ENCODE measurements at regions not wholly inside any gene's neighbourhood (a gene's known extent, or its start where the extent isn't known, plus 50 kb on each side); places are given as distances from the start of the nearest gene placed in this dataset.

DNA sequence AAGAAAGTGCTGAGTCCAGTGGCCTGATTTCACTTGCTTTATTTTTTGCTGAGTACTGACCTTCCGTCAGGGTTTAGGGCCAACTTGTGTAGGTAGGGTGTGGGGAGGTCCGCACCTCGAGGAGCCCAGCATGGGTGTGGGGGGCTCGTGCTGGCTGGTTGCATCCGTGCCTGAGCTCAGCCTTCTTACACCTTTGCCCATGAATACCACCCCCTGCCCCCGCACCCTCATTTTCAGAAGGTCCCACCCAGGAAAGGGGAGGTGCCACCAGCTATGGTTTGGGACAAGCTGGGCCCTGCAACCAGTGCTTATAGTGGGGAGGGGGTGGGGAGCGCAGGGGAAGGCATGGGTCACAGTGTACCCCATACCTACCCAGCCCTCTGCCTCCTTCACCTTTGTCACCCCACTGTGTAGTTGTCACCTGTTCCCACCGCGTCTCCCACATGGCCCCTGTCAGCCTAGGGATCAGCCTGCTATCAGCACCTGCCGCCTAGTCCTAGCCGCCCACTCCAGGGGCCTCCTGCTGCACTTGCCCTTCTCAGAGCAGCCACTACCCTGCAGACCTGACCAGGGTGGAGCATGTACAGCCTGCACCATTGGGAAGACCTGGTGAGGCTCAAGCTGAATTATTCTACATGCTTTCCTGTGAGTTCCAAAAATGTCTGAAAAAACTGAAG is 146.2 kb upstream of the RET start:
- no peak for DNase-seq (ENCODE audit: low read depth)
- H3K9me3 Mint-ChIP-seq (ENCODE audit: unreplicated experiment): peaks cover 9% of the 10 kb centered on the region
- Histone ChIP-seq H3K4me3 (ENCODE audit: insufficient read depth, low read depth, low read length) (no peak overlapping the region), H3K27ac (ENCODE audit: low read depth, low read length) (no peak overlapping the region), H3K79me2 (ENCODE audit: insufficient read depth, low read length) (no peaks in the 10 kb centered on the region), H3K36me3 (ENCODE audit: insufficient read depth, low read length) (no peaks in the 10 kb centered on the region), H2AFZ (ENCODE audit: low read depth, low read length) (no peak overlapping the region), H4K20me1 (ENCODE audit: insufficient read depth, low read length) (no peaks in the 10 kb centered on the region), H3K4me2 (ENCODE audit: low read length) (no peak overlapping the region), H3K27me3 (ENCODE audit: insufficient read depth, low read length) (peaks cover 5% of the 10 kb centered on the region), H3K9me3 (ENCODE audit: insufficient read depth, low read depth, low read length) (no peaks in the 10 kb centered on the region), H3K4me1 (ENCODE audit: insufficient read depth, low read length) (no peaks in the 10 kb centered on the region), H3K9ac (ENCODE audit: low read length) (no peak overlapping the region)
- H3K4me1 Mint-ChIP-seq (ENCODE audit: low read depth, unreplicated experiment): peaks cover 10% of the 10 kb centered on the region
- H3K27me3 Mint-ChIP-seq (ENCODE audit: low read depth, unreplicated experiment): peaks cover 75% of the 10 kb centered on the region
- no peak overlapping the region for H3K27ac Mint-ChIP-seq (ENCODE audit: unreplicated experiment)
- peaks cover 4% of the 10 kb centered on the region for H3K36me3 Mint-ChIP-seq (ENCODE audit: low read depth, unreplicated experiment)
- no peak for FAIRE-seq
- no peak for TF ChIP-seq EZH2 (IDR thresholded peaks at IDR 0.05; ENCODE audit: insufficient read depth, low read length)
- TF ChIP-seq, protein P1, sequence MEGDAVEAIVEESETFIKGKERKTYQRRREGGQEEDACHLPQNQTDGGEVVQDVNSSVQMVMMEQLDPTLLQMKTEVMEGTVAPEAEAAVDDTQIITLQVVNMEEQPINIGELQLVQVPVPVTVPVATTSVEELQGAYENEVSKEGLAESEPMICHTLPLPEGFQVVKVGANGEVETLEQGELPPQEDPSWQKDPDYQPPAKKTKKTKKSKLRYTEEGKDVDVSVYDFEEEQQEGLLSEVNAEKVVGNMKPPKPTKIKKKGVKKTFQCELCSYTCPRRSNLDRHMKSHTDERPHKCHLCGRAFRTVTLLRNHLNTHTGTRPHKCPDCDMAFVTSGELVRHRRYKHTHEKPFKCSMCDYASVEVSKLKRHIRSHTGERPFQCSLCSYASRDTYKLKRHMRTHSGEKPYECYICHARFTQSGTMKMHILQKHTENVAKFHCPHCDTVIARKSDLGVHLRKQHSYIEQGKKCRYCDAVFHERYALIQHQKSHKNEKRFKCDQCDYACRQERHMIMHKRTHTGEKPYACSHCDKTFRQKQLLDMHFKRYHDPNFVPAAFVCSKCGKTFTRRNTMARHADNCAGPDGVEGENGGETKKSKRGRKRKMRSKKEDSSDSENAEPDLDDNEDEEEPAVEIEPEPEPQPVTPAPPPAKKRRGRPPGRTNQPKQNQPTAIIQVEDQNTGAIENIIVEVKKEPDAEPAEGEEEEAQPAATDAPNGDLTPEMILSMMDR (IDR thresholded peaks at IDR 0.05; ENCODE audit: insufficient read depth, low read depth, low read length): no peak
- H3K4me3 Mint-ChIP-seq (ENCODE audit: unreplicated experiment): no peak overlapping the region

DNA sequence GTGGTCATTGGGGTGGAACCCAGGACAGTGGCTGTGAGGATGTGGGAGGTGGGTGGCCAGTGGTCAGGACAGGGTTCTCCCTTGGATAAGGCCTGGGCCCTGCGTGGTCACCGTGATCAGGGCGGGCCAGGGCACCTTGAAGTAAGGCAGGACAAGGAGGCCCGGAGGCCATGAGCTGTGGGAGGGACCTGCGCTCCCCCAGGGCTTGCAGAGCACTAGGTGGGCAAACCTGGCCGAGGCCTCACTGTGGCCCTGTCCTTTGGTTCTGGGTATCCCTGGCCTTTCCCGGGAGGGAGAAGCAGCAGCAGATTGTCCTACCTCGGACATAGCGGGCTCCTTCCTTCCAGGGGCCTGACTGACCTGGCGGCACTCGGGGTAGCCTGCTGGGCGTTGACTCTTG is 144.8 kb upstream of the RET start:
- peaks cover 88% of the 10 kb centered on the region for H3K27me3 Mint-ChIP-seq (ENCODE audit: low read depth, unreplicated experiment)
- H3K27ac Mint-ChIP-seq (ENCODE audit: unreplicated experiment): no peak overlapping the region
- H2AFZ ChIP-seq (ENCODE audit: low read depth, low read length): no peak overlapping the region
- H3K4me1 ChIP-seq (ENCODE audit: insufficient read depth, low read length): no peaks in the 10 kb centered on the region
- H3K9ac ChIP-seq (ENCODE audit: low read length): no peak overlapping the region
- H3K9me3 Mint-ChIP-seq (ENCODE audit: unreplicated experiment): peaks cover 9% of the 10 kb centered on the region
- peaks cover 4% of the 10 kb centered on the region for H3K27me3 ChIP-seq (ENCODE audit: insufficient read depth, low read length)
- DNase-seq (ENCODE audit: low read depth) (no peak), FAIRE-seq (no peak)
- H3K4me3 Mint-ChIP-seq (ENCODE audit: unreplicated experiment): no peak overlapping the region
- no peaks in the 10 kb centered on the region for H3K36me3 ChIP-seq (ENCODE audit: insufficient read depth, low read length)
- no peak for TF ChIP-seq EZH2 (IDR thresholded peaks at IDR 0.05; ENCODE audit: insufficient read depth, low read length)
- TF ChIP-seq, protein P1 (IDR thresholded peaks at IDR 0.05; ENCODE audit: insufficient read depth, low read depth, low read length): no peak
- H3K27ac ChIP-seq (ENCODE audit: low read depth, low read length): no peak overlapping the region
- H3K4me3 ChIP-seq (ENCODE audit: insufficient read depth, low read depth, low read length): no peak overlapping the region
- no peaks in the 10 kb centered on the region for H3K9me3 ChIP-seq (ENCODE audit: insufficient read depth, low read depth, low read length)
- peaks cover 4% of the 10 kb centered on the region for H3K4me1 Mint-ChIP-seq (ENCODE audit: low read depth, unreplicated experiment)
- H3K4me2 ChIP-seq (ENCODE audit: low read length): no peak overlapping the region
- H3K36me3 Mint-ChIP-seq (ENCODE audit: low read depth, unreplicated experiment): peaks cover 4% of the 10 kb centered on the region
- H4K20me1 ChIP-seq (ENCODE audit: insufficient read depth, low read length): no peaks in the 10 kb centered on the region
- no peaks in the 10 kb centered on the region for H3K79me2 ChIP-seq (ENCODE audit: insufficient read depth, low read length)

- H3K79me2 ChIP-seq (ENCODE audit: insufficient read depth, low read length): no peaks in the 10 kb centered on the region
- H3K9ac ChIP-seq (ENCODE audit: low read length): no peak overlapping the region
- Mint-ChIP-seq H3K4me1 (ENCODE audit: low read depth, unreplicated experiment) (no peaks in the 10 kb centered on the region), H3K27me3 (ENCODE audit: low read depth, unreplicated experiment) (peaks cover 88% of the 10 kb centered on the region), H3K4me3 (ENCODE audit: unreplicated experiment) (no peak overlapping the region), H3K9me3 (ENCODE audit: unreplicated experiment) (peaks cover 2% of the 10 kb centered on the region), H3K27ac (ENCODE audit: unreplicated experiment) (no peak overlapping the region), H3K36me3 (ENCODE audit: low read depth, unreplicated experiment) (peaks cover 4% of the 10 kb centered on the region)
- H3K36me3 ChIP-seq (ENCODE audit: insufficient read depth, low read length): no peaks in the 10 kb centered on the region
- no peak for DNase-seq (ENCODE audit: low read depth)
- no peak for FAIRE-seq
- no peaks in the 10 kb centered on the region for H4K20me1 ChIP-seq (ENCODE audit: insufficient read depth, low read length)
- H3K4me2 ChIP-seq (ENCODE audit: low read length): no peak overlapping the region
- no peak overlapping the region for H3K4me3 ChIP-seq (ENCODE audit: insufficient read depth, low read depth, low read length)
- H3K27ac ChIP-seq (ENCODE audit: low read depth, low read length): no peak overlapping the region
- H3K27me3 ChIP-seq (ENCODE audit: insufficient read depth, low read length): peaks cover 4% of the 10 kb centered on the region
- no peak overlapping the region for H2AFZ ChIP-seq (ENCODE audit: low read depth, low read length)
- H3K4me1 ChIP-seq (ENCODE audit: insufficient read depth, low read length): no peaks in the 10 kb centered on the region
- no peaks in the 10 kb centered on the region for H3K9me3 ChIP-seq (ENCODE audit: insufficient read depth, low read depth, low read length)
- TF ChIP-seq, protein P1 (IDR thresholded peaks at IDR 0.05; ENCODE audit: insufficient read depth, low read depth, low read length): no peak
- no peak for TF ChIP-seq EZH2 (IDR thresholded peaks at IDR 0.05; ENCODE audit: insufficient read depth, low read length)
Measured at GRCh38 chr10:42932735-42933447, 144.0 kb upstream of the RET start.

Measured in astrocyte (in vitro differentiated cells and primary cell).